Pancreas (tissue), 10 donors: ENCODE measurements at regions not wholly inside any gene's neighbourhood (a gene's known extent, or its start where the extent isn't known, plus 50 kb on each side); places are given as distances from the start of the nearest gene placed in this dataset.
"Not testable (repeated sequence)": the region's sequence is repeated elsewhere in the genome, so short reads cannot be mapped to it uniquely, and the experiment has no call there.

Experiments used
- ATAC-seq, 4 donors: fragments of 200-7000 bp; cut with Tn5 transposase; one replicate each; pipeline versions ENCODE4 v1.8.0 to v1.9.1; 2020; ENCODE audit warnings: mild to moderate bottlenecking in 4 of 4, moderate library complexity in 4 of 4
- DNase-seq, 6 donors: peaks; one replicate each; pipeline ENCODE4 v3.0.0-alpha.2; 2020
- FAIRE-seq: peaks from 2 replicates; lab custom pipeline; 2012; peaks lifted over from hg19 to GRCh38; lab: Jason Lieb, UNC
- H3K27ac ChIP-seq, 4 donors: fragments of 200-600 bp; sonication (generic); 1 replicate in 3 of 4; 2 replicates in 1 of 4; pipeline versions ENCODE4 v1.5.0 to v1.8.0; 2020
- H3K27me3 ChIP-seq, 4 donors: fragments of 200-600 bp; one replicate each; pipeline ENCODE4 v1.8.0; 2021
- H3K36me3 ChIP-seq, 3 donors: fragments of 200-600 bp; sonication (generic) in 1 of 3; one replicate each; pipeline versions ENCODE4 v1.5.0 to v1.8.0; 2020 to 2021
- H3K4me1 ChIP-seq, 3 donors: fragments of 200-600 bp; one replicate each; pipeline ENCODE4 v1.8.0; 2021
- H3K4me3 ChIP-seq, 4 donors: fragments of 200-600 bp; sonication (generic) in 2 of 4; one replicate each; pipeline versions ENCODE4 v1.5.0 to v1.8.0; 2020 to 2021
- H3K9me3 ChIP-seq, 4 donors: fragments of 200-600 bp; one replicate each; pipeline ENCODE4 v1.8.0; 2021
- WGBS, 2 donors: extraction: QIAGEN DNeasy Blood & Tissue Kit; methylation state at CpG; one replicate each; pipeline ENCODE4 v1.1.7; 2013; 5-methylcytosine and 5-hydroxymethylcytosine counted together
- intact Hi-C, 3 donors: fragments of 100-400 bp; cut with DNase I; formaldehyde crosslinking; loops; one replicate each; pipeline versions ENCODE4 v1.11.1 to v1.14.2; 2022
- TF ChIP-seq, protein P1 (sequence below), 4 donors: fragments of 200-600 bp; sonication (generic) in 3 of 4; IDR thresholded peaks; one replicate each; pipeline versions ENCODE4 v1.5.0 to v1.8.0; 2021; ENCODE audit warnings: antibody characterized with exemption in 4 of 4
- donor health status: healthy with polysubstance abuse.
- donor health status: DM: no; HTN: no; CAD: no; lungs with moderate emphysema.
- donor health status: DM: no; HTN: no; CAD: no.
- donor health status: control.
- donor health status: control.
- donor health status: Bipolar disorder and iron deficiency.
- donor health status: DM: yes; HTN: yes; CAD: no.
- donor health status: DM: no; HTN: no; CAD: no.
- donor health status: DM: no; HTN: no; CAD: no.
- donor health status: DM: yes; HTN: yes; CAD: no.

DNA sequence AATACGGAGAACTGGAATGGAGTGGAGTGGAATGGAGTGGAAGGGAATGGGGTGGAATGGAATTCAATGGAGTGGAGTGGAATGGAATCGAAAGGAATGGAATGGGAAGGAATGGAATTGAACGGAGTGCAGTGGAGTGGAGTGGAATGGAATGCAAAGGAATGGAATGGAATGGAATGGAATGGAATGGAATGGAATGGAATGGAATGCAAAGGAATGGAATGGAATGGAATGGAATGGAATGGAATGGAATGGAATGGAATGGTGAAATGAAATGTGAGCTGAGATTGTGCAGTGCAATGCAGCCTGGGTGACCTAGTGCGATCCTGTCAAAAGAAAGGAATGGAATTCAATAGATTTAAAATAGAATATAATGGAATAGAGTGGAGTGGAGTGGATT lies 357.3 kb upstream of the WSB1 start:
- FAIRE-seq, H3K27ac ChIP-seq, H3K27me3 ChIP-seq, H3K36me3 ChIP-seq, H3K9me3 ChIP-seq, H3K4me3 ChIP-seq, DNase-seq, H3K4me1 ChIP-seq, intact Hi-C loops: not testable (repeated sequence)
- WGBS, 2 donors = 67 to 73% methylated on average over 4 of the region's 4 CpGs
- ATAC-seq = peak in 1 of 4 donors; percentile 39

DNA sequence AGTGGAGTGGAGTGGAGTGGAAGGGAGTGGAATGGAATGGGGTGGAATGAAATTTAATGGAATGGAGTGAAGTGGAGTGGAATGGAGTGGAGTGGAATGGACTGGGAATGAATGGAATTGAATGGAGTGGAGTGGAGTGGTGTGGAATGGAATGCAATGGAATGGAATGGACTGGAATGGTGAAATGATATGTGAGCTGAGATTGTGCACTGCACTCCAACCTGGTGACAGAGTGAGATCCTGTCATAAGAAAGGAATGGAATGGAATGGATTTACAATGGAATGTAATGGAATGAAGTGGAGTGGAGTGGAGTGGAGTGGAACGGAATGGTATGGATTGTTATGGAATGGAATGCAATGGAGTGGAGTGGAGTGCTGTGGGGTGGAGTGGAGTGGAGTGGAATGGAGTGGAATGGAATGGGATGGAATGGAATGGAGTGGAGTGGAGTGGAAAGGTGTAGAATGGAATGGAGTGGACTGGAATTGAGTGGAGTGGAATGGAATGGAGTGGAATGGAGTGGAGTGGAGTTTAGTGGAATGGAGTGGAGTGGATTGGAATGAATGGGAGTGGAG lies 356.1 kb upstream of the WSB1 start:
- DNase-seq, H3K36me3 ChIP-seq, H3K27ac ChIP-seq, FAIRE-seq, H3K9me3 ChIP-seq, intact Hi-C loops, H3K27me3 ChIP-seq, H3K4me3 ChIP-seq, H3K4me1 ChIP-seq: not testable (repeated sequence)
- ATAC-seq = peak; percentile 26 to 73 (median 36)
- WGBS, 2 donors = 26 to 49% methylated on average over 1 of the region's 1 CpG

DNA sequence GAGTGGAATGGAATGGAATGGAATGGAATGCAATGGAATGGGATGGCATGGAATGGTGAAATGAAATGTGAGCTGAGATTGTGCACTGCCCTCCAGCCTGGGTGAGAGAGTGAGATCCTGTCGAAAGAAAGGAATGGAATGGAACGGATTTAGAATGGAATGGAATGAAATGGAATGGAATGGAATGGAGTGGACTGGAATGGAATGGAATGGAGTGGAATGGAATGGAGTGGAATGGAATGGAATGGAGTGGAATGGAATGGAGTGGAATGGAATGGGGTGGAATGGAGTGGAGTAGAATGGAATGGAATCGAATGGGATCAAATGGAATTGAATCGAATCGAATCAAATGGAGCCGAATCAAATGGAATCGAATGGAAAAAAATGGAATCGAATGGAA lies 354.2 kb upstream of the WSB1 start:
- H3K36me3 ChIP-seq, H3K27me3 ChIP-seq, FAIRE-seq, DNase-seq, intact Hi-C loops, H3K27ac ChIP-seq, H3K4me1 ChIP-seq, H3K9me3 ChIP-seq, H3K4me3 ChIP-seq: not testable (repeated sequence)
- 69 to 74% methylated on average over 8 of the region's 8 CpGs for WGBS, 2 donors
- peak in 1 of 4 donors; percentile 18 for ATAC-seq

DNA sequence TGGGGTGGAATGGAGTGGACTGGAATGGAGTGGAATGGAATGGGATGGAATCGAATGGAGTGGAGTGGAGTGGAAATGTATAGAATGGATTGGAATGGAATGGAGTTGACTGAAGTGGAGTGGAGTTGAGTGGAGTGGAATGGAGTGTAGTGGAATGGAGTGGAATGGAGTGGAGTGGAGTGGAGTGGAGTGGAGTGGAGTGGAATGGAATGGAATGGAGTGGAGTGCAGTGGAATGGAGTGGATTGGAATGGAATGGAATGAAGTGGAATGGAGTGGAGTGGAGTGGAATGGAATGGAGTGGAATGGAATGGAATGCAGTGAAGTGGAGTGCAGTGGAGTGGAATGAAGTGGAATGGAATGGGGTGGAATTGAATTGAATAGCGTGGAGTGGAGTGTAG lies 353.3 kb upstream of the WSB1 start:
- H3K36me3 ChIP-seq, intact Hi-C loops, H3K4me3 ChIP-seq, H3K4me1 ChIP-seq, H3K9me3 ChIP-seq, DNase-seq, H3K27ac ChIP-seq, H3K27me3 ChIP-seq, FAIRE-seq: not testable (repeated sequence)
- ATAC-seq = peak in 3 of 4 donors; percentile 20 to 60 (median 34)
- 31 to 35% methylated on average over 2 of the region's 2 CpGs for WGBS, 2 donors

DNA sequence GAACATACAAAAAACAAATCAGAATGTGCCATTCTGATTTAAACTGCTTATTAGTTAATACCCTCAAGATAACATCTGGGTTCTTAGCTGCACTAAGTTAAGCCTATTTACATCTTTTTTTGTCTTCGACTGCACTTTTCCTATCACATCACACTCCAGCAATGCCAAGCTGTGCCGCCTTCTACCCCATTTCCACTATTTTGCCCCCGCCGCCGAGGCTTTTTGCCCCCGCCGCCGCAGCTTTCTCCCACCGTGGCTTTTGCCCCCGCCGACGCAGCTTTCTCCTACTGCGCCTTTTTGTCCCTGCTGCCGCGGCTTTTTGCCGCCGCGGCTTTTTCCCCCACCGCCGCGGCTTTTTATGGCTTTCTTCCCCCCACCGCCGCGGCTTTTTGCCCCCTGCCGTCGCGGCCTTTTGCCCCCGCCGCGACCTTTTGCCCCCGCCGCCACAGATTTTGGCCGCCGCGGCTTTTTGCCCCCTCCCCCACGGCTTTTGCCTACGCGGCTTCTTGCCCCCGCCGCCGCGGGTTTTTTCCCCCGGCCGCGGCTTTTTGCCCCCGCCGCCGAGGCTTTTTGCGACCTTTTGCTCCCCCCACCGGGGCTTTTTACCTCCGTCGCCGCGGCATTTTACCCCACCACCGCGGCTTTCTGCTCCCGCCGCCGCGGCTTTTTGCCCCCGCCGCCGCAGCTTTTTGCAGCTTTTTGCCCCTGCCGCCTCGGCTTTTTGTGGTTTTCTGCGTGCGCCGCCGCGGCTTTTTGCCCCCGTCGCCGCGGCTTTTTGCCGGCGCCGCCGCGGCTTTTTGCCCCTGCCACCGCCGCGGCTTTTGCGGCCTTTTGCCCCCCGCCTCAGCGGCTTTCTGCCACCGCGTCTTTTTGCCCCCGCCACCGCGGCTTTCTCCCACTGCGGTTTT lies 331.4 kb upstream of the WSB1 start:
- peaks cover 0 to 15% (median 0%) of the 10 kb centered on the region in 4 donors for H3K27me3 ChIP-seq
- H3K4me3 ChIP-seq = no peak overlapping the region
- H3K27ac ChIP-seq = no peak overlapping the region
- H3K36me3 ChIP-seq = no peaks in the 10 kb centered on the region
- TF ChIP-seq, protein P1, sequence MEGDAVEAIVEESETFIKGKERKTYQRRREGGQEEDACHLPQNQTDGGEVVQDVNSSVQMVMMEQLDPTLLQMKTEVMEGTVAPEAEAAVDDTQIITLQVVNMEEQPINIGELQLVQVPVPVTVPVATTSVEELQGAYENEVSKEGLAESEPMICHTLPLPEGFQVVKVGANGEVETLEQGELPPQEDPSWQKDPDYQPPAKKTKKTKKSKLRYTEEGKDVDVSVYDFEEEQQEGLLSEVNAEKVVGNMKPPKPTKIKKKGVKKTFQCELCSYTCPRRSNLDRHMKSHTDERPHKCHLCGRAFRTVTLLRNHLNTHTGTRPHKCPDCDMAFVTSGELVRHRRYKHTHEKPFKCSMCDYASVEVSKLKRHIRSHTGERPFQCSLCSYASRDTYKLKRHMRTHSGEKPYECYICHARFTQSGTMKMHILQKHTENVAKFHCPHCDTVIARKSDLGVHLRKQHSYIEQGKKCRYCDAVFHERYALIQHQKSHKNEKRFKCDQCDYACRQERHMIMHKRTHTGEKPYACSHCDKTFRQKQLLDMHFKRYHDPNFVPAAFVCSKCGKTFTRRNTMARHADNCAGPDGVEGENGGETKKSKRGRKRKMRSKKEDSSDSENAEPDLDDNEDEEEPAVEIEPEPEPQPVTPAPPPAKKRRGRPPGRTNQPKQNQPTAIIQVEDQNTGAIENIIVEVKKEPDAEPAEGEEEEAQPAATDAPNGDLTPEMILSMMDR (IDR thresholded peaks at IDR 0.05) = no peak
- FAIRE-seq = no peak
- DNase-seq = peak in 2 of 6 donors; percentile 41 to 55
- peaks cover 0 to 3% (median 0%) of the 10 kb centered on the region in 4 donors for H3K9me3 ChIP-seq
- no peak for ATAC-seq
- WGBS, 2 donors = 20 to 27% methylated on average over 84 to 91 of the region's 91 CpGs
- intact Hi-C loops = no loop called here
- H3K4me1 ChIP-seq = no peaks in the 10 kb centered on the region

DNA sequence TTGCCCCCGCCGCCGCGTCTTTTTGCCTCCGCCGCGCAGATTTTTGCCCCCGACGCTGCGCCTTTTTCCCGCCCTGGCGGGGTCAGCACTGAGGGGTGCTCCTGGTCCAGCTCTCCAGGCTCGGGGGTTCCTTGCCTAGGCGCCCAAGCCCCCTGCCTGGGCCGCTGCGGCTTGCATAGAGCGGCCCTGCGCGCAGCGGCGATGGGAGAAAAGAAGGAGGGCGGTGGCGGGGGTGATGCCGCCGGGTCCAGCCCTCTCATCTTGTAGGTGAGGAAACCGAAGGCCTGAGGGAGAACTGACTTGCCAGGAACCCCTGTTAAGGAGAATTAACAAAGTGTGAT lies 330.8 kb upstream of the WSB1 start:
- Histone ChIP-seq H3K9me3 (peaks cover 0 to 3% (median 0%) of the 10 kb centered on the region in 4 donors), H3K27me3 (peaks cover 0 to 15% (median 0%) of the 10 kb centered on the region in 4 donors), H3K4me1 (no peaks in the 10 kb centered on the region), H3K27ac (no peak overlapping the region), H3K4me3 (no peak overlapping the region), H3K36me3 (no peaks in the 10 kb centered on the region)
- FAIRE-seq = no peak
- TF ChIP-seq, protein P1 (IDR thresholded peaks at IDR 0.05) = no peak
- 31 to 35% methylated on average over 26 of the region's 26 CpGs for WGBS, 2 donors
- intact Hi-C loops = no loop called here
- ATAC-seq = no peak
- peak in 1 of 6 donors; percentile 39 for DNase-seq

DNA sequence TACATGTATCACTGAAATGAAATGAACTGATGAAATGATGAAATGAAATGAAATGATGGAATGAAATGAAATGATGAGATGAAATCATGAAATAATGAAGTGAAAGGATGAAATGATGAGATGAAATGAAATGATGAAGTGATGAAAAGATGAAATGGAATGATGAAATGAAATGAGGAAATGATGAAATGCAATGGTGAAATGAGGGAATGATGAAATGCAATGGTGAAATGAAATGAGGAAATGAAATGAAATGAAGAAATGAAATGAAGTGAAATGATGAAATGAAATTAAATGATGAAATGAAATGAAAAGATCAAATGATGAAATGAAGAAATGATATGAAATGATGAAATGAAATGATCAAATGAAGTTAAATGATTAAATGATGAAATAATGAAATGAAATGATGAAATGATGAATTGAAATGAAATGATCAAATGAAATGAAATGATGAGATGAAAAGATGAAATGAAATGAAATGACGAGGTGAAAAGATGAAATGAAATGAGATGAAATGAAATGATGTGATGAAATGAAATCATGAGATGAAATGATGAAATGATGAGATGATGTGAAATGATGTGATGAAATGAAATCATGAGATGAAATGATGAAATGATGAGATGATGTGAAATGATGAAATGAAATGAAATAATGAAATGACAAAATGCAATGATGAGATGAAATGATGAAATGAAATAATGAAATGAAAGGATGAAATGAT lies 327.9 kb upstream of the WSB1 start:
- WGBS, 2 donors = 46 to 53% methylated on average over 1 of the region's 1 CpG
- H3K9me3 ChIP-seq, H3K4me3 ChIP-seq, DNase-seq, H3K27ac ChIP-seq, ATAC-seq, H3K36me3 ChIP-seq, intact Hi-C loops, H3K4me1 ChIP-seq: not testable (repeated sequence)
- peaks cover 0 to 15% (median 0%) of the 10 kb centered on the region in 4 donors for H3K27me3 ChIP-seq
- peak; percentile 91 for FAIRE-seq

DNA sequence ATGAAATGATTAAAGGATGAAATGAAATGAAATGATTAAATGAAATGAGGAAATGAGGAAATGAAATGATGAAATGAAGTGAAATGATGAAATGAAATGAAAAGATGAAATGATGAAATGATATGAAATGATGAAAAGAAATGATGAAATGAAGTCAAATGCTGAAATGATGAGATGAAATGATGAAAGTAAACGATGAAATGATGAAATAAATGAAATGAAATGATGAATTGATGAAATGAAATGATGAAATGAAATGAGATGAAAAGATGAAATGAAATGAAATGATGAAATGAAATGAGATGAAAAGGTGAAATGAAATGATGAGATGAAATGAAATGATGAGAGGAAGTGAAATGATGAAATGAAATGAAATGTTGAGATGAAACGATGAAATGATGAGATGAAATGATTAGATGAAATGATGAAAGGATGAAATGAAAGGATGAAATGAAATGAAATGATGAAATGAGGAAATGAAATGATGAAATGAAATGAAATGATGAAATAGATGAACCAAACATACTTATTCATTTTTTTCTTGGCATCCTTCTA lies 327.2 kb upstream of the WSB1 start:
- intact Hi-C loops, H3K4me3 ChIP-seq, H3K4me1 ChIP-seq, H3K27ac ChIP-seq, H3K36me3 ChIP-seq, FAIRE-seq, ATAC-seq, DNase-seq, H3K9me3 ChIP-seq: not testable (repeated sequence)
- peaks cover 0 to 15% (median 0%) of the 10 kb centered on the region in 4 donors for H3K27me3 ChIP-seq
- 38 to 53% methylated on average over 2 of the region's 2 CpGs for WGBS, 2 donors

DNA sequence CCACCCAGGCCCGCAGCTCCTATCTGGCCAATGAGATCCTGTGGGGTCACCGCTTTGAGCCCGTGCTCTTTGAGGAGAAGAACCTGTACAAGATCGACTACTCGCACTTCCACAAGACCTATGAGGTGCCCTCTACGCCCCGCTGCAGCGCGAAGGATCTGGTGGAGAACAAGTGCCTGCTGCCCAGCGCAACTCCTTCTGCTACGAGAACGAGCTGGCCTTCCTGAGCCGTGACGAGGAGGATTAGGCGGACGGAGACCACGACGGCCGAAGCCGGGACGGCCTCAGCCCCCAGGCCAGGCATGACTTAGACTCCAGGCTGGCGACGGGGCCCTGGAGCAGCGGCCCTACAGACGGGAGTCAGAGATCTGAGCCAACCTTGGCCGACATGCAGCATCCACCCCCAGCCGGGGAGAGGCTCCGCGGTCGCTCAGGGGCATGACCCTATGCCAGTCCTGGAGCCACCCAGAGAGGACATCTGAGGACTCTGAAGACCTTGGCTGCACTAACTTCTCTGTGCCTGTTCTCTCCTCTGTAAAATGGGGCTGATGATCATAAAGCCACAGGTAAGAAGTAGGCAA lies 312.0 kb upstream of the WSB1 start:
- H3K4me3 ChIP-seq, H3K36me3 ChIP-seq, H3K9me3 ChIP-seq, H3K4me1 ChIP-seq, H3K27ac ChIP-seq, DNase-seq, intact Hi-C loops, FAIRE-seq, ATAC-seq, H3K27me3 ChIP-seq: not testable (repeated sequence)
- 81 to 88% methylated on average over 29 to 30 of the region's 30 CpGs for WGBS, 2 donors
